Ishikawa (cell line): ENCODE measurements at regions not wholly inside any gene's neighbourhood (a gene's known extent, or its start where the extent isn't known, plus 50 kb on each side); places are given as distances from the start of the nearest gene placed in this dataset.

Experiments used
- CEBPB ChIP-seq: IDR thresholded peaks from 2 replicates; pipeline ENCODE4 v1.6.1; 2012
- CREB1 ChIP-seq: IDR thresholded peaks from 2 replicates; pipeline ENCODE4 v1.6.1; 2012; ENCODE audit warnings: low read depth
- EGR1 ChIP-seq: IDR thresholded peaks from 2 replicates; pipeline ENCODE4 v1.6.1; 2012
- EP300 ChIP-seq: IDR thresholded peaks from 2 replicates; pipeline ENCODE4 v1.6.1; 2012; ENCODE audit warnings: borderline replicate concordance
- FOXM1 ChIP-seq: IDR thresholded peaks from 2 replicates; pipeline ENCODE4 v1.6.1; 2012; ENCODE audit warnings: low read depth, borderline replicate concordance
- MAX ChIP-seq: IDR thresholded peaks from 2 replicates; pipeline ENCODE4 v1.6.1; 2012
- NFIC ChIP-seq: IDR thresholded peaks from 2 replicates; pipeline ENCODE4 v1.6.1; 2012
- RAD21 ChIP-seq: IDR thresholded peaks from 2 replicates; pipeline ENCODE4 v1.6.1; 2012; ENCODE audit warnings: low read depth
- REST ChIP-seq: IDR thresholded peaks from 2 replicates; pipeline ENCODE4 v1.6.1; 2012; ENCODE audit warnings: low read depth, mild to moderate bottlenecking
- TAF1 ChIP-seq: IDR thresholded peaks from 2 replicates; pipeline ENCODE4 v1.6.1; 2012; ENCODE audit warnings: low read depth, mild to moderate bottlenecking
- TCF12 ChIP-seq: IDR thresholded peaks from 2 replicates; pipeline ENCODE4 v1.6.1; 2012; ENCODE audit warnings: low read depth
- TEAD4 ChIP-seq: IDR thresholded peaks from 2 replicates; pipeline ENCODE4 v1.6.1; 2012
- USF1 ChIP-seq: IDR thresholded peaks from 2 replicates; pipeline ENCODE4 v1.6.1; 2012
- YY1 ChIP-seq: IDR thresholded peaks from 2 replicates; pipeline ENCODE4 v1.6.1; 2012; ENCODE audit warnings: low read depth
- ZBTB7A ChIP-seq: IDR thresholded peaks from 2 replicates; pipeline ENCODE4 v1.6.1; 2012; ENCODE audit warnings: low read depth

GRCh38 chr4:25474690-25475089 is 97.6 kb downstream of the ANAPC4 start:
- TF ChIP-seq USF1 = no peak
- TF ChIP-seq REST = no peak
- no peak for TF ChIP-seq CEBPB
- no peak for TF ChIP-seq CREB1
- TF ChIP-seq YY1 = no peak
- TF ChIP-seq TAF1 = no peak
- no peak for TF ChIP-seq EGR1
- no peak for TF ChIP-seq TEAD4
- TF ChIP-seq TCF12 = no peak
- no peak for TF ChIP-seq FOXM1
- TF ChIP-seq RAD21 = no peak

- TF ChIP-seq USF1 = no peak
- TF ChIP-seq ZBTB7A = no peak
- no peak for TF ChIP-seq EGR1
- no peak for TF ChIP-seq MAX
- no peak for TF ChIP-seq RAD21
- TF ChIP-seq EP300 = no peak
- no peak for TF ChIP-seq FOXM1
- no peak for TF ChIP-seq YY1
- no peak for TF ChIP-seq TEAD4
- TF ChIP-seq TCF12 = no peak
- TF ChIP-seq NFIC = no peak
- TF ChIP-seq TAF1 = no peak
- TF ChIP-seq REST = no peak
These were observed 100.2 kb downstream of the ANAPC4 start for GRCh38 chr4:25477221-25477620.

GRCh38 chr4:25481648-25482047 is 104.6 kb downstream of the ANAPC4 start:
- TF ChIP-seq YY1 = no peak
- TF ChIP-seq EGR1 = no peak
- TF ChIP-seq ZBTB7A = no peak
- TF ChIP-seq FOXM1 = no peak
- no peak for TF ChIP-seq EP300
- TF ChIP-seq USF1 = no peak
- TF ChIP-seq RAD21 = no peak
- no peak for TF ChIP-seq TAF1
- TF ChIP-seq TEAD4 = no peak
- no peak for TF ChIP-seq NFIC
- no peak for TF ChIP-seq MAX
- no peak for TF ChIP-seq REST
- no peak for TF ChIP-seq CREB1
- TF ChIP-seq TCF12 = no peak
- no peak for TF ChIP-seq CEBPB

GRCh38 chr4:25484243-25484721 is 107.2 kb downstream of the ANAPC4 start:
- TF ChIP-seq YY1 = no peak
- no peak for TF ChIP-seq USF1
